ENCODE measurements at regions not wholly inside any gene's neighbourhood (a gene's known extent, or its start where the extent isn't known, plus 50 kb on each side); places are given as distances from the start of the nearest gene placed in this dataset.

GRCh38 chr2:128384446-128384845, 65.8 kb upstream of the HS6ST1 start:
- TF ChIP-seq CTCF (conservative IDR thresholded peaks at IDR 0.05; ENCODE audit: low read length): no peak
- DNase-seq (ENCODE audit: low read depth): no peak
- no peak overlapping the region for H3K4me3 ChIP-seq (ENCODE audit: low read length)

GRCh38 chr2:128384956-128385355, 66.3 kb upstream of the HS6ST1 start:
- no peak for DNase-seq (ENCODE audit: low read depth)
- H3K4me3 ChIP-seq (ENCODE audit: low read length): no peak overlapping the region
- TF ChIP-seq CTCF (conservative IDR thresholded peaks at IDR 0.05; ENCODE audit: low read length): no peak

GRCh38 chr2:128385365-128385764, 66.7 kb upstream of the HS6ST1 start:
- no peak for TF ChIP-seq CTCF (conservative IDR thresholded peaks at IDR 0.05; ENCODE audit: low read length)
- H3K4me3 ChIP-seq (ENCODE audit: low read length): no peak overlapping the region
- no peak for DNase-seq (ENCODE audit: low read depth)

DNA sequence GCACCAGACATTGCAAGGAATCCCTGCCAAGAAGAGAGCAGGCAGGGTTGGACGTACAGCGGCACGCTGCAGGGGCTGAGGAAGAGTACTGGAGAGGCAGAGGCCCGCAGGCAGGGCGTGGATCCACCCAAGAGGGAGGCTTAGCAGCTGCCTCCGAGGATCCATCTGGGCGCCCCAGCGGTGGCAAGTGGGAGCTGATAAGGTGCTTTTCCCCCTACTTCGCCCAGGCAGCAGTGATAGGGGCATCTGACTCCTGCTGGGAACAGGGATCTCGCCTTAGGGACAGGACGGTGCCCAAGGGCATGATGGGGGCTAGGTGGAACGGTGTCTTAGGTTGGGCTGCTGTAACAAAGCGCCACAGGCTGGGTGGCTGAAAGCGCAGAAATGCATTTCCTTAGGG, 67.4 kb upstream of the HS6ST1 start:
- no peak overlapping the region for H3K4me3 ChIP-seq (ENCODE audit: low read length)
- no peak for DNase-seq (ENCODE audit: low read depth)
- no peak for TF ChIP-seq CTCF (conservative IDR thresholded peaks at IDR 0.05; ENCODE audit: low read length)

- DNase-seq (ENCODE audit: low read depth): no peak
- TF ChIP-seq CTCF (conservative IDR thresholded peaks at IDR 0.05; ENCODE audit: low read length): no peak
- H3K4me3 ChIP-seq (ENCODE audit: low read length): no peak overlapping the region
Measured at GRCh38 chr2:128388499-128388941, 69.9 kb upstream of the HS6ST1 start.

DNA sequence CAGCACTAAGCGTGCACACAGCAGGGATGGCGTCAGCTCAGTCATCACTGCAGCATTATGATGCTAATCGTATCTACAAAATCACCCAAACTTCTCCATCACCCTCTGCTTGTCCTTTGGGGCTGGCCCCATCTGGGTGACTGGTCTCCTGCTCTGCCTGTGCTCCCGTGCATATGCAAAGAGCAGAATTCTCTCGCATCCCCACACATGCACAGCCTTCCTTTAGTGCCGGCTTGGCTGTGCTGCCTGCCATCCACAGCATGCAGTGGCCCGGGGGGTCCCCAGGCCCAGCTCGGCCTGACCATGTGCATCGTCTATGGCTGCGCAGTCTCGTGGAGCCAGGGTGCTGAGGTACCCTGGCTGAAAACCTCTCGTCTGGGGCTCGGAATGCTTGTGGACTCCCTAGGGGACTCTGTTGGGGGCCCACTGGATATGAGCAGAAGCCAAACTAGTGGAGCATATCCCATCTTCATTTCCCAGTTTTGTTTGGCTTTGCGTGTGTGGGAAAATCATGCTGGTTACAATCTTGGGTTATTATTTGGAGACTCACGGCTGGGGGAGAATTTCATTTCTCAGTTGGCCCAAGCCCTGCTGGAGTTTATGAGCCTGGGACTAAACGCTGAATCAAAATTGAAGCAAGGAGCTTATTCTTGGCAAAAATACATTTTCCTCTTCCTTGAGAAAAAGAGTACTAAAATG, 70.9 kb upstream of the HS6ST1 start:
- DNase-seq (ENCODE audit: low read depth): no peak
- TF ChIP-seq CTCF (conservative IDR thresholded peaks at IDR 0.05; ENCODE audit: low read length): no peak
- H3K4me3 ChIP-seq (ENCODE audit: low read length): no peak overlapping the region

DNA sequence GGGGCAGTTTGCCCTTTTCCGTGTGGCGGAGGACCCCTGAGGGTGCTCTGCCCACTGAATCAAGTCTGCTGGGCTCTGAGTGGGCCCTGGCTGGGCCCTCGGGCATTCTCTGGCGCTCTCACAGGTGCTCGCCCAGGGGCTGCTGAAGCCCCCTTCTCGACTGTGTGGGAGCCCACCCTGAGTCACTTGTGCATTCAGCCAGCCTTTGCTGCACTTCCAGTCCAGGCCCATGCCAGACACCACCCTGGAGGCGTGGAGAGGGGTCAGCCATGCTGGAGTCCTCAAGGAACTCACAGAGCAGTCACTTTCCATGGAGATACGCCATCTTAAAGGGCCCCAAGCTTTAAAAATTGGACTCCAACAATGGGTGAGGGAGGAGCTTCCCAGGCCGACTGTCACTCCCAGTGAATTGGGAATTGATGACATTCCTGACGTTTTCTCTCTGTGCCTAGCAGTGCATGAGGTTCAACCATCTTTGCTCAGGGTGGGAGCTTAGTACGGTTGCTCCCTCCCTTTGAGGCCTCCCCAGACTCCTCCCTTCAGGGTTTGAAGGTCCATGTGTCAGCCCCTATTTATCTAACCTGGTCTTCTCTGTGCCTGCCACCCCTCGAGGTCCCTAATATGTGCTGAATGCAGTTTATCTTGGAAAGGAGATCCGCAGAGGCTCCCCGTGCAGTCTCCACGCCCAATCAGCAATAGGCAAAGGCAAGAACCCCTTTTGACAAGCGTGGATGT, 71.8 kb upstream of the HS6ST1 start:
- no peak for TF ChIP-seq CTCF (conservative IDR thresholded peaks at IDR 0.05; ENCODE audit: low read length)
- DNase-seq (ENCODE audit: low read depth): no peak
- H3K4me3 ChIP-seq (ENCODE audit: low read length): no peak overlapping the region

All from AG10803 (cell line).